ENCODE measurements at regions not wholly inside any gene's neighbourhood (a gene's known extent, or its start where the extent isn't known, plus 50 kb on each side); places are given as distances from the start of the nearest gene placed in this dataset.

- TF ChIP-seq, protein P1, sequence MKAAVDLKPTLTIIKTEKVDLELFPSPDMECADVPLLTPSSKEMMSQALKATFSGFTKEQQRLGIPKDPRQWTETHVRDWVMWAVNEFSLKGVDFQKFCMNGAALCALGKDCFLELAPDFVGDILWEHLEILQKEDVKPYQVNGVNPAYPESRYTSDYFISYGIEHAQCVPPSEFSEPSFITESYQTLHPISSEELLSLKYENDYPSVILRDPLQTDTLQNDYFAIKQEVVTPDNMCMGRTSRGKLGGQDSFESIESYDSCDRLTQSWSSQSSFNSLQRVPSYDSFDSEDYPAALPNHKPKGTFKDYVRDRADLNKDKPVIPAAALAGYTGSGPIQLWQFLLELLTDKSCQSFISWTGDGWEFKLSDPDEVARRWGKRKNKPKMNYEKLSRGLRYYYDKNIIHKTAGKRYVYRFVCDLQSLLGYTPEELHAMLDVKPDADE (IDR thresholded peaks at IDR 0.05) = no peak
- no peak for TF ChIP-seq NANOG (IDR thresholded peaks at IDR 0.05; ENCODE audit: borderline replicate concordance)
Observed at GRCh38 chr14:55832122-55832911, 252.3 kb downstream of the KTN1 start (continued).

- Histone ChIP-seq H3K9me2 (ENCODE audit: insufficient read depth) (peaks cover 18% of the 10 kb centered on the region), H3K4me2 (no peak overlapping the region), H2AFZ (no peak overlapping the region), H3K4me3 (no peak overlapping the region), H4K20me1 (replicated peaks; ENCODE audit: insufficient read depth) (no peaks in the 10 kb centered on the region), H3F3A (replicated peaks; ENCODE audit: low read depth) (no peaks in the 10 kb centered on the region), H3K4me1 (ENCODE audit: insufficient read depth) (no peaks in the 10 kb centered on the region), H3K79me2 (replicated peaks; ENCODE audit: insufficient read depth) (no peaks in the 10 kb centered on the region), H3K36me3 (ENCODE audit: insufficient read depth) (no peaks in the 10 kb centered on the region), H3K27me3 (ENCODE audit: insufficient read depth) (no peaks in the 10 kb centered on the region), H3K27ac (ENCODE audit: low read depth) (no peak overlapping the region)
- Mint-ChIP-seq H3K4me1 (no peaks in the 10 kb centered on the region), H3K9me3 (no peaks in the 10 kb centered on the region), H3K4me3 (no peak overlapping the region), H3K27me3 (ENCODE audit: insufficient read depth, low read depth, poor library complexity) (peaks cover 5% of the 10 kb centered on the region), H3K27ac (no peak overlapping the region), H3K36me3 (ENCODE audit: low read depth) (no peaks in the 10 kb centered on the region)
- no peak for ATAC-seq
- no peak for DNase-seq (ENCODE audit: low spot score)
- TF ChIP-seq, protein P2, sequence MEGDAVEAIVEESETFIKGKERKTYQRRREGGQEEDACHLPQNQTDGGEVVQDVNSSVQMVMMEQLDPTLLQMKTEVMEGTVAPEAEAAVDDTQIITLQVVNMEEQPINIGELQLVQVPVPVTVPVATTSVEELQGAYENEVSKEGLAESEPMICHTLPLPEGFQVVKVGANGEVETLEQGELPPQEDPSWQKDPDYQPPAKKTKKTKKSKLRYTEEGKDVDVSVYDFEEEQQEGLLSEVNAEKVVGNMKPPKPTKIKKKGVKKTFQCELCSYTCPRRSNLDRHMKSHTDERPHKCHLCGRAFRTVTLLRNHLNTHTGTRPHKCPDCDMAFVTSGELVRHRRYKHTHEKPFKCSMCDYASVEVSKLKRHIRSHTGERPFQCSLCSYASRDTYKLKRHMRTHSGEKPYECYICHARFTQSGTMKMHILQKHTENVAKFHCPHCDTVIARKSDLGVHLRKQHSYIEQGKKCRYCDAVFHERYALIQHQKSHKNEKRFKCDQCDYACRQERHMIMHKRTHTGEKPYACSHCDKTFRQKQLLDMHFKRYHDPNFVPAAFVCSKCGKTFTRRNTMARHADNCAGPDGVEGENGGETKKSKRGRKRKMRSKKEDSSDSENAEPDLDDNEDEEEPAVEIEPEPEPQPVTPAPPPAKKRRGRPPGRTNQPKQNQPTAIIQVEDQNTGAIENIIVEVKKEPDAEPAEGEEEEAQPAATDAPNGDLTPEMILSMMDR (conservative IDR thresholded peaks at IDR 0.05; ENCODE audit: low read depth in 2 of 2) = no peak
- no peak for TF ChIP-seq ZNF462 (CRISPR knock-in tag; IDR thresholded peaks at IDR 0.05)
Observed at GRCh38 chr14:55832974-55833373, 253.0 kb downstream of the KTN1 start.

All from GM23338 (cell line).